ENCODE measurements at regions not wholly inside any gene's neighbourhood (a gene's known extent, or its start where the extent isn't known, plus 50 kb on each side); places are given as distances from the start of the nearest gene placed in this dataset.

DNA sequence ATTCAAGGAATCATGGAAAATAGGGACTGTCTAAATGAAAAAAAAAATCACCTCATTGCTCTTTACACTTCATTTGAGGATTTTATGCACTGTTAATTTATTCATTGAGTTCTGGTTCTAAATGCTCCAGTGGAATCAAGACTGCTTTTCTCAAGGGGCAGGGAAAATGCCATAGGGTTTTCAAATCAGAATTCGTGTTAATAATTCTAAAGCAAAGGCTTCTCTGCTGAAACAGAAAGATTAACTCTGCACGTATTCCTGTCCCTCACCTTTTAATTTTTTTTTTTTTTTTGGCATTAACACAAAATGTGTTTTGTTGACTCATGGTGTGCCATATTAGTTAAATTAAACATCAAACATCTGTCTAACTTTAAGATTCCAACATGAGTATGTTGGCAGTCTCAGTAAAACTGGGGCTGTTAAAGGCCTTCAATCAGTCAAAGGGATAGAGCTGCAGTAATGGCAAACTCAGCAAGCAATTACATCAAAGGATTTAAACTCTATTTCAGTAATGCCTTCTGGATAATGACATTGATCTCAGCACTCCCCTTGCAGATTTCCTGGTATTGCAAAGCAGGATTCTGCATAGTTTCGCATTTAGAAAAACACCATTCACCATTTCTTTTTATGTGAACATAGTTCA lies 878.1 kb downstream of the RAPGEF2 start:
- H3K27me3 Mint-ChIP-seq = no peaks in the 10 kb centered on the region
- peaks cover 22% of the 10 kb centered on the region for H3K4me1 Mint-ChIP-seq (ENCODE audit: low read depth)
- DNase-seq (ENCODE audit: low spot score, unreplicated experiment) = no peak
- no peak overlapping the region for H3K4me3 Mint-ChIP-seq (ENCODE audit: low read depth)
- TF ChIP-seq, protein P1, sequence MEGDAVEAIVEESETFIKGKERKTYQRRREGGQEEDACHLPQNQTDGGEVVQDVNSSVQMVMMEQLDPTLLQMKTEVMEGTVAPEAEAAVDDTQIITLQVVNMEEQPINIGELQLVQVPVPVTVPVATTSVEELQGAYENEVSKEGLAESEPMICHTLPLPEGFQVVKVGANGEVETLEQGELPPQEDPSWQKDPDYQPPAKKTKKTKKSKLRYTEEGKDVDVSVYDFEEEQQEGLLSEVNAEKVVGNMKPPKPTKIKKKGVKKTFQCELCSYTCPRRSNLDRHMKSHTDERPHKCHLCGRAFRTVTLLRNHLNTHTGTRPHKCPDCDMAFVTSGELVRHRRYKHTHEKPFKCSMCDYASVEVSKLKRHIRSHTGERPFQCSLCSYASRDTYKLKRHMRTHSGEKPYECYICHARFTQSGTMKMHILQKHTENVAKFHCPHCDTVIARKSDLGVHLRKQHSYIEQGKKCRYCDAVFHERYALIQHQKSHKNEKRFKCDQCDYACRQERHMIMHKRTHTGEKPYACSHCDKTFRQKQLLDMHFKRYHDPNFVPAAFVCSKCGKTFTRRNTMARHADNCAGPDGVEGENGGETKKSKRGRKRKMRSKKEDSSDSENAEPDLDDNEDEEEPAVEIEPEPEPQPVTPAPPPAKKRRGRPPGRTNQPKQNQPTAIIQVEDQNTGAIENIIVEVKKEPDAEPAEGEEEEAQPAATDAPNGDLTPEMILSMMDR (IDR thresholded peaks at IDR 0.05; ENCODE audit: unreplicated experiment) = no peak
- no peaks in the 10 kb centered on the region for H3K36me3 Mint-ChIP-seq (ENCODE audit: insufficient read depth)
- peaks cover 7% of the 10 kb centered on the region for H3K9me3 Mint-ChIP-seq (ENCODE audit: low read depth)
- H3K27ac Mint-ChIP-seq = no peak overlapping the region

- H3K9me3 Mint-ChIP-seq (ENCODE audit: low read depth) = peaks cover 2% of the 10 kb centered on the region
- H3K27ac Mint-ChIP-seq = no peak overlapping the region
- TF ChIP-seq, protein P1 (IDR thresholded peaks at IDR 0.05; ENCODE audit: unreplicated experiment) = no peak
- no peaks in the 10 kb centered on the region for H3K27me3 Mint-ChIP-seq
- H3K36me3 Mint-ChIP-seq (ENCODE audit: insufficient read depth) = no peaks in the 10 kb centered on the region
- DNase-seq (ENCODE audit: low spot score, unreplicated experiment) = no peak
- peaks cover 22% of the 10 kb centered on the region for H3K4me1 Mint-ChIP-seq (ENCODE audit: low read depth)
- no peak overlapping the region for H3K4me3 Mint-ChIP-seq (ENCODE audit: low read depth)
These were observed 878.6 kb downstream of the RAPGEF2 start for GRCh38 chr4:159981469-159981856.

DNA sequence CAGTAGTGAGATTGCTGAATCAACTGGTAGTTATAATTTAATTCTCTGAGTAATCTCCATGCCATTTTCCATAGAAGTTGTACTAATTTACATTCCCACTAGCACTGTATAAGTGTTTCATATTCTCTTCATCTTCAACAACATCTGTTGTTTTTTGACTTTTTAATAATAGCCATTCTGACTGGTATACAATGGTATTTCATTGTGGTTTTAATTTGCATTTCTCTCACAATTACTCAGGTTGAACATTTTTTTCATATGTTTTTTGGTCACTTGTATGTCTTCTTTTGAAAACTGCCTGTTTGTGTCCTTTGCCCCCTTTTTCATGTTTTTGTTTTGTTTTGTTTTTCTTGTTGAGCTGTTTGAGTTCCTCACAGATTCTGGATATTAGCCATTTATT lies 880.2 kb downstream of the RAPGEF2 start:
- H3K4me1 Mint-ChIP-seq (ENCODE audit: low read depth) = peaks cover 11% of the 10 kb centered on the region
- H3K9me3 Mint-ChIP-seq (ENCODE audit: low read depth) = no peaks in the 10 kb centered on the region
- no peaks in the 10 kb centered on the region for H3K36me3 Mint-ChIP-seq (ENCODE audit: insufficient read depth)
- H3K27me3 Mint-ChIP-seq = no peaks in the 10 kb centered on the region
- no peak for DNase-seq (ENCODE audit: low spot score, unreplicated experiment)
- TF ChIP-seq, protein P1 (IDR thresholded peaks at IDR 0.05; ENCODE audit: unreplicated experiment) = no peak
- no peak overlapping the region for H3K4me3 Mint-ChIP-seq (ENCODE audit: low read depth)
- H3K27ac Mint-ChIP-seq = no peak overlapping the region

DNA sequence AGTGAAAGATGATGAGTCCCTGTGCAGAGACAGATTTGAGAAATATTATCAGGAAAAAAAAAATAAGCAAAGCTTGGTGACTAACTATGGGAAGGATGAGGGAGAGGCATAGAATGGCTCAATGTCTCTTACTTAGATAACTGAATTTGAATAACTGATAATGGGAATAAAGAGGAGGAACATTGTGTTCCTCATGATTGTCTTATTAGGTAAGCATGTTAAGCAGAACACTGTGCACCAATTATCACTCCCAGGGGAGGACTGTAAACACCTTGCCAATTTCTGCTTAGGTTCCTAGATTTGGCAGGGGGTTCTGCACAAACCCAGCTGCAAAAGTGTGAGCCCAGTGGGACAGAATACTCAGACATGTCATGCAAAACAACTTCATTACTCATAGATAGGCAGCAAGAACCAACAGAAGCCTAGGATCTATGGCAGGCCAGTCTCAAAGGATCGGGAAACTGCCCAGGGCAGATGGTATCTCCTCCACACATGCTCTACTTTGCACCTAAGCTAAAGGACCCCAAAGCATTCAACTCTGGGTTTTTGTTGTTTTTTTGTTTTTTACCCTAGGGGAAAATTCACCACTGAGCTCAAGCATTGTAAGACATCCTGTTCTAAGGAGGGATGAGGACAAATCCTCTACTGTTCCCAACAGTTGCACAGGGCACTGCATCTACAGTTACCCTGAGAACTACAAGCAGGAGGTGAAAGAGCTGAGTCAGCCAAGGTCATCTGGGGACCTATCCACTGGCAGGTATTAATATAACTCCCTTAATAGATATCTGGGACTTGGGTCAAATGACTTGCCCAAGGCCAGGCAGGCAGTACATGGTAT lies 907.0 kb downstream of the RAPGEF2 start:
- Mint-ChIP-seq H3K27ac (no peak overlapping the region), H3K36me3 (ENCODE audit: insufficient read depth) (no peaks in the 10 kb centered on the region), H3K9me3 (ENCODE audit: low read depth) (peaks cover 12% of the 10 kb centered on the region), H3K4me3 (ENCODE audit: low read depth) (no peak overlapping the region), H3K4me1 (ENCODE audit: low read depth) (no peaks in the 10 kb centered on the region), H3K27me3 (peaks cover 6% of the 10 kb centered on the region)
- TF ChIP-seq, protein P1 (IDR thresholded peaks at IDR 0.05; ENCODE audit: unreplicated experiment) = no peak
- no peak for DNase-seq (ENCODE audit: low spot score, unreplicated experiment)

DNA sequence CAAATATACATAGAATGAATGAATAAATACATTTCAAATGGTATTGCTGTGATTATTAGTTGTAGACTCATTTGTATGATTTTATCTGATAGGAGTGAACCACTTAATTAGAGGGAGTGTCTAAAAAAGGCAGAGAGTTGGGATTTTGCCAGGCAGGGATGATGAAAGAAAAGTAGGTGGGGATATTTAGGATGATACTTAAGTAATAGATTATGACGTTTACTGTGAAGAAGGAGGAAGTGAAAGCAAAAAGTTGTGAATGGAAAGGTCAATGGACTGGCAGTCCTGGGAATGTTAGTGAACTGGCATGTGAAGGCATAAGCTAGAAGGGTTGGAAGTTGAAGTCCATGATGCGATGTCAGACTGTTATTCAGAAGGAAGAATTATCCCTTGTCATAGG lies 917.1 kb downstream of the RAPGEF2 start:
- TF ChIP-seq, protein P1 (IDR thresholded peaks at IDR 0.05; ENCODE audit: unreplicated experiment) = no peak
- H3K9me3 Mint-ChIP-seq (ENCODE audit: low read depth) = peaks cover 7% of the 10 kb centered on the region

More for the DNA sequence above, 917.1 kb downstream of the RAPGEF2 start:
- Mint-ChIP-seq H3K27me3 (no peaks in the 10 kb centered on the region), H3K27ac (peak overlapping the region; percentile 44), H3K36me3 (ENCODE audit: insufficient read depth) (peaks cover 2% of the 10 kb centered on the region), H3K4me1 (ENCODE audit: low read depth) (peaks cover 4% of the 10 kb centered on the region), H3K4me3 (ENCODE audit: low read depth) (no peak overlapping the region)
- no peak for DNase-seq (ENCODE audit: low spot score, unreplicated experiment)

Data from progenitor cell of endocrine pancreas (in vitro differentiated cells).